ENCODE measurements at regions not wholly inside any gene's neighbourhood (a gene's known extent, or its start where the extent isn't known, plus 50 kb on each side); places are given as distances from the start of the nearest gene placed in this dataset.

DNA sequence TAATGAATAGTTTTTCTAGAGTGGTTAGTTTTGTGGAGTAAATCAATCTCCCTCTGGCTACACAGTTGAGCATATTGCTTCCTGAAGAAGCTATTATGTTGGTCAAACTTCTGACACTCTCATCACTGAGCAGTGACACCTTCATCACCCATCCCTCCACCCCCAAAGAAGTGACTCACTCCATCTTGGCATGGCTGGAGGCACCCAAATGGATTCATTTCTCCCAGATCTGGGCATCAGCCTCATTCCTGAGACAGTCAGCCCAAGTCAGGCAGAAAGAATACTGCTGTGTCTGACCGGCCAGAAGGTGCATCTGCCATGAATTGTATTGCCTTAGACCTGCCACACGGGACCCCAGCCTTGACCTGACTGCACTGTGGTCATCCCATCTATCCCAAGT is 117.0 kb upstream of the HABP2 start (continued):
- no peak for TF ChIP-seq STAT1 (IDR thresholded peaks at IDR 0.05; ENCODE audit: unreplicated experiment)

DNA sequence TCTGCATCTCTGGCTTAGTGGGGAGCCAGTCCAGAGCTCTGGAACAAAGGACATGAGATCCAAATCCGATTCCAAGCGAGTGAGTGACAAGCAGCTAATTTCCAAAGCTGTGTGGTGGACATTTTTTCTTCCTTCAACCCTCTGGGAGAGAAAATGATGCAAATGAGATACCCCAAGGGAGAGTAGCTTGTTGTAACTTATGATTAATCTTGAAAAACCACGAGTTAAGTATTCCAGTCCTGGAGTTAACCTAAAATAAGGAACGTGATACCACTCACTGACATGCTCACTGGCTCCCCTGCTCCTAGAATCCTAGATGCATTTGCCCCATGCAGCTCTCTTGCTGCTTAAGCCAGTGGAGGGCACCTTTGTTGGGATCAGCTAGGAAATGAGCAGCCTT is 116.0 kb upstream of the HABP2 start:
- Mint-ChIP-seq H3K4me1 (peaks cover 8% of the 10 kb centered on the region; the same call in 2 of the 3 replicates), H3K36me3 (ENCODE audit: low read depth) (no peaks in the 10 kb centered on the region), H3K9me3 (no peaks in the 10 kb centered on the region), H3K27me3 (ENCODE audit: insufficient read depth, low read depth, poor library complexity) (peaks cover 2% of the 10 kb centered on the region), H3K27ac (no peak overlapping the region), H3K4me3 (no peak overlapping the region)
- DNase-seq (ENCODE audit: low spot score) (no peak), ATAC-seq (no peak)
- H3K4me1 ChIP-seq (ENCODE audit: insufficient read depth) = 0 out of 2 replicates have a peak, but pooled peaks cover 5% of the 10 kb centered on the region
- no peak for TF ChIP-seq JUNB (IDR thresholded peaks at IDR 0.05; ENCODE audit: unreplicated experiment)
- no peak overlapping the region for H3K4me2 ChIP-seq
- H3K36me3 ChIP-seq (ENCODE audit: insufficient read depth) = 0 out of 2 replicates have a peak, but pooled peaks cover 4% of the 10 kb centered on the region
- H3K79me2 ChIP-seq (replicated peaks; ENCODE audit: insufficient read depth) = no peaks in the 10 kb centered on the region
- no peak overlapping the region for H3K4me3 ChIP-seq
- H3K9me2 ChIP-seq (ENCODE audit: insufficient read depth) = peaks cover 11% of the 10 kb centered on the region; the same call in 1 of the 2 replicates
- H4K20me1 ChIP-seq (replicated peaks; ENCODE audit: insufficient read depth) = no peaks in the 10 kb centered on the region
- H2AFZ ChIP-seq = no peak overlapping the region
- no peak overlapping the region for H3K27ac ChIP-seq (ENCODE audit: low read depth)
- no peaks in the 10 kb centered on the region for H3K27me3 ChIP-seq (ENCODE audit: insufficient read depth)
- H3F3A ChIP-seq (replicated peaks; ENCODE audit: low read depth) = no peaks in the 10 kb centered on the region

DNA sequence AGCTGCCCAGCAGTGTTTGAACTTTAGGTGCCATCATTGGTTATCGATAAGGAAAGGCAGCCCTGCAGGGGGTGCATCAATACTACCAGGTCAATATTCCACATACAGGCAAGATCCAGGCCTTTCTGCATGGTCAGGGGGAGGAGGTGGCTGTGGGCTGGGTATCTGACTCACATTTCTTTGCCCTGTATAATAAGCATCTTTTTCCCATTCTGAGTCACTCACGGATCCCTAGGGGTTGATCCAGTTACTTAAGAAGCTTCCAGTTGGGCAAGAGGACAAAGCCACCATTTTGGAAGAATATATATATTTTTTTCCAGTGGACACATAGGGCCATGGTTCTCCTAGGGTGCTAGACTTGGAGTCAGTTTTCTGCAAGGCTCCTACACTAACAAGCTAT is 114.2 kb upstream of the HABP2 start:
- H3K27ac ChIP-seq (ENCODE audit: low read depth) = no peak overlapping the region
- no peaks in the 10 kb centered on the region for H3F3A ChIP-seq (replicated peaks; ENCODE audit: low read depth)
- no peak for ATAC-seq
- no peak overlapping the region for H3K27ac Mint-ChIP-seq
- H3K4me1 Mint-ChIP-seq = peaks cover 8% of the 10 kb centered on the region; the same call in 2 of the 3 replicates
- H3K27me3 Mint-ChIP-seq (ENCODE audit: insufficient read depth, low read depth, poor library complexity) = peaks cover 2% of the 10 kb centered on the region
- H3K36me3 Mint-ChIP-seq (ENCODE audit: low read depth) = no peaks in the 10 kb centered on the region
- H3K4me1 ChIP-seq (ENCODE audit: insufficient read depth) = 0 out of 2 replicates have a peak, but pooled peaks cover 5% of the 10 kb centered on the region
- no peaks in the 10 kb centered on the region for H3K27me3 ChIP-seq (ENCODE audit: insufficient read depth)
- no peak for DNase-seq (ENCODE audit: low spot score)
- H3K4me2 ChIP-seq = no peak overlapping the region
- H4K20me1 ChIP-seq (replicated peaks; ENCODE audit: insufficient read depth) = no peaks in the 10 kb centered on the region
- no peaks in the 10 kb centered on the region for H3K9me3 Mint-ChIP-seq
- H2AFZ ChIP-seq = no peak overlapping the region
- H3K4me3 ChIP-seq = no peak overlapping the region
- H3K36me3 ChIP-seq (ENCODE audit: insufficient read depth) = no peaks in the 10 kb centered on the region
- TF ChIP-seq CREB1 (CRISPR knock-in tag; IDR thresholded peaks at IDR 0.05; ENCODE audit: low read depth) = no peak
- TF ChIP-seq EZH2 (IDR thresholded peaks at IDR 0.05; ENCODE audit: low read depth, unreplicated experiment) = no peak
- TF ChIP-seq NANOG (IDR thresholded peaks at IDR 0.05; ENCODE audit: borderline replicate concordance) = no peak
- TF ChIP-seq, protein P1, sequence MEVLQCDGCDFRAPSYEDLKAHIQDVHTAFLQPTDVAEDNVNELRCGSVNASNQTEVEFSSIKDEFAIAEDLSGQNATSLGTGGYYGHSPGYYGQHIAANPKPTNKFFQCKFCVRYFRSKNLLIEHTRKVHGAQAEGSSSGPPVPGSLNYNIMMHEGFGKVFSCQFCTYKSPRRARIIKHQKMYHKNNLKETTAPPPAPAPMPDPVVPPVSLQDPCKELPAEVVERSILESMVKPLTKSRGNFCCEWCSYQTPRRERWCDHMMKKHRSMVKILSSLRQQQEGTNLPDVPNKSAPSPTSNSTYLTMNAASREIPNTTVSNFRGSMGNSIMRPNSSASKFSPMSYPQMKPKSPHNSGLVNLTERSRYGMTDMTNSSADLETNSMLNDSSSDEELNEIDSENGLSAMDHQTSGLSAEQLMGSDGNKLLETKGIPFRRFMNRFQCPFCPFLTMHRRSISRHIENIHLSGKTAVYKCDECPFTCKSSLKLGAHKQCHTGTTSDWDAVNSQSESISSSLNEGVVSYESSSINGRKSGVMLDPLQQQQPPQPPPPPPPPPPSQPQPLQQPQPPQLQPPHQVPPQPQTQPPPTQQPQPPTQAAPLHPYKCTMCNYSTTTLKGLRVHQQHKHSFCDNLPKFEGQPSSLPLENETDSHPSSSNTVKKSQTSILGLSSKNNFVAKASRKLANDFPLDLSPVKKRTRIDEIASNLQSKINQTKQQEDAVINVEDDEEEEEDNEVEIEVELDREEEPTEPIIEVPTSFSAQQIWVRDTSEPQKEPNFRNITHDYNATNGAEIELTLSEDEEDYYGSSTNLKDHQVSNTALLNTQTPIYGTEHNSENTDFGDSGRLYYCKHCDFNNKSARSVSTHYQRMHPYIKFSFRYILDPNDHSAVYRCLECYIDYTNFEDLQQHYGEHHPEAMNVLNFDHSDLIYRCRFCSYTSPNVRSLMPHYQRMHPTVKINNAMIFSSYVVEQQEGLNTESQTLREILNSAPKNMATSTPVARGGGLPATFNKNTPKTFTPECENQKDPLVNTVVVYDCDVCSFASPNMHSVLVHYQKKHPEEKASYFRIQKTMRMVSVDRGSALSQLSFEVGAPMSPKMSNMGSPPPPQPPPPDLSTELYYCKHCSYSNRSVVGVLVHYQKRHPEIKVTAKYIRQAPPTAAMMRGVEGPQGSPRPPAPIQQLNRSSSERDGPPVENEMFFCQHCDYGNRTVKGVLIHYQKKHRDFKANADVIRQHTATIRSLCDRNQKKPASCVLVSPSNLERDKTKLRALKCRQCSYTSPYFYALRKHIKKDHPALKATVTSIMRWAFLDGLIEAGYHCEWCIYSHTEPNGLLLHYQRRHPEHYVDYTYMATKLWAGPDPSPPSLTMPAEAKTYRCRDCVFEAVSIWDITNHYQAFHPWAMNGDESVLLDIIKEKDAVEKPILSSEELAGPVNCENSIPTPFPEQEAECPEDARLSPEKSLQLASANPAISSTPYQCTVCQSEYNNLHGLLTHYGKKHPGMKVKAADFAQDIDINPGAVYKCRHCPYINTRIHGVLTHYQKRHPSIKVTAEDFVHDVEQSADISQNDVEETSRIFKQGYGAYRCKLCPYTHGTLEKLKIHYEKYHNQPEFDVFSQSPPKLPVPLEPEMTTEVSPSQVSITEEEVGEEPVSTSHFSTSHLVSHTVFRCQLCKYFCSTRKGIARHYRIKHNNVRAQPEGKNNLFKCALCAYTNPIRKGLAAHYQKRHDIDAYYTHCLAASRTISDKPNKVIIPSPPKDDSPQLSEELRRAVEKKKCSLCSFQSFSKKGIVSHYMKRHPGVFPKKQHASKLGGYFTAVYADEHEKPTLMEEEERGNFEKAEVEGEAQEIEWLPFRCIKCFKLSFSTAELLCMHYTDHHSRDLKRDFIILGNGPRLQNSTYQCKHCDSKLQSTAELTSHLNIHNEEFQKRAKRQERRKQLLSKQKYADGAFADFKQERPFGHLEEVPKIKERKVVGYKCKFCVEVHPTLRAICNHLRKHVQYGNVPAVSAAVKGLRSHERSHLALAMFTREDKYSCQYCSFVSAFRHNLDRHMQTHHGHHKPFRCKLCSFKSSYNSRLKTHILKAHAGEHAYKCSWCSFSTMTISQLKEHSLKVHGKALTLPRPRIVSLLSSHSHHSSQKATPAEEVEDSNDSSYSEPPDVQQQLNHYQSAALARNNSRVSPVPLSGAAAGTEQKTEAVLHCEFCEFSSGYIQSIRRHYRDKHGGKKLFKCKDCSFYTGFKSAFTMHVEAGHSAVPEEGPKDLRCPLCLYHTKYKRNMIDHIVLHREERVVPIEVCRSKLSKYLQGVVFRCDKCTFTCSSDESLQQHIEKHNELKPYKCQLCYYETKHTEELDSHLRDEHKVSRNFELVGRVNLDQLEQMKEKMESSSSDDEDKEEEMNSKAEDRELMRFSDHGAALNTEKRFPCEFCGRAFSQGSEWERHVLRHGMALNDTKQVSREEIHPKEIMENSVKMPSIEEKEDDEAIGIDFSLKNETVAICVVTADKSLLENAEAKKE (CRISPR knock-in tag; IDR thresholded peaks at IDR 0.05) = no peak
- TF ChIP-seq, protein P2, sequence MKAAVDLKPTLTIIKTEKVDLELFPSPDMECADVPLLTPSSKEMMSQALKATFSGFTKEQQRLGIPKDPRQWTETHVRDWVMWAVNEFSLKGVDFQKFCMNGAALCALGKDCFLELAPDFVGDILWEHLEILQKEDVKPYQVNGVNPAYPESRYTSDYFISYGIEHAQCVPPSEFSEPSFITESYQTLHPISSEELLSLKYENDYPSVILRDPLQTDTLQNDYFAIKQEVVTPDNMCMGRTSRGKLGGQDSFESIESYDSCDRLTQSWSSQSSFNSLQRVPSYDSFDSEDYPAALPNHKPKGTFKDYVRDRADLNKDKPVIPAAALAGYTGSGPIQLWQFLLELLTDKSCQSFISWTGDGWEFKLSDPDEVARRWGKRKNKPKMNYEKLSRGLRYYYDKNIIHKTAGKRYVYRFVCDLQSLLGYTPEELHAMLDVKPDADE (IDR thresholded peaks at IDR 0.05) = no peak
- TF ChIP-seq, protein P3, sequence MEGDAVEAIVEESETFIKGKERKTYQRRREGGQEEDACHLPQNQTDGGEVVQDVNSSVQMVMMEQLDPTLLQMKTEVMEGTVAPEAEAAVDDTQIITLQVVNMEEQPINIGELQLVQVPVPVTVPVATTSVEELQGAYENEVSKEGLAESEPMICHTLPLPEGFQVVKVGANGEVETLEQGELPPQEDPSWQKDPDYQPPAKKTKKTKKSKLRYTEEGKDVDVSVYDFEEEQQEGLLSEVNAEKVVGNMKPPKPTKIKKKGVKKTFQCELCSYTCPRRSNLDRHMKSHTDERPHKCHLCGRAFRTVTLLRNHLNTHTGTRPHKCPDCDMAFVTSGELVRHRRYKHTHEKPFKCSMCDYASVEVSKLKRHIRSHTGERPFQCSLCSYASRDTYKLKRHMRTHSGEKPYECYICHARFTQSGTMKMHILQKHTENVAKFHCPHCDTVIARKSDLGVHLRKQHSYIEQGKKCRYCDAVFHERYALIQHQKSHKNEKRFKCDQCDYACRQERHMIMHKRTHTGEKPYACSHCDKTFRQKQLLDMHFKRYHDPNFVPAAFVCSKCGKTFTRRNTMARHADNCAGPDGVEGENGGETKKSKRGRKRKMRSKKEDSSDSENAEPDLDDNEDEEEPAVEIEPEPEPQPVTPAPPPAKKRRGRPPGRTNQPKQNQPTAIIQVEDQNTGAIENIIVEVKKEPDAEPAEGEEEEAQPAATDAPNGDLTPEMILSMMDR (conservative IDR thresholded peaks at IDR 0.05; ENCODE audit: low read depth in 2 of 2) = no peak
- no peak for TF ChIP-seq ZNF331 (CRISPR knock-in tag; IDR thresholded peaks at IDR 0.05; ENCODE audit: low read depth)
- TF ChIP-seq ZNF114 (CRISPR knock-in tag; IDR thresholded peaks at IDR 0.05) = no peak
- TF ChIP-seq EZH2phosphoT487 (IDR thresholded peaks at IDR 0.05; ENCODE audit: unreplicated experiment) = no peak
- no peak for TF ChIP-seq STAT1 (IDR thresholded peaks at IDR 0.05; ENCODE audit: unreplicated experiment)
- H3K4me3 Mint-ChIP-seq = no peak overlapping the region
- no peaks in the 10 kb centered on the region for H3K79me2 ChIP-seq (replicated peaks; ENCODE audit: insufficient read depth)
- H3K9me2 ChIP-seq (ENCODE audit: insufficient read depth) = 0 out of 2 replicates have a peak, but pooled peaks cover 6% of the 10 kb centered on the region
